Erythroblast (primary cell): ENCODE measurements at regions not wholly inside any gene's neighbourhood (a gene's known extent, or its start where the extent isn't known, plus 50 kb on each side); places are given as distances from the start of the nearest gene placed in this dataset.
"Not testable (repeated sequence)": the region's sequence is repeated elsewhere in the genome, so short reads cannot be mapped to it uniquely, and the experiment has no call there.

ENCODE experiments used
- GATA1 ChIP-seq: IDR thresholded peaks from 2 replicates; pipeline ENCODE4 v1.6.1; 2011; ENCODE audit warnings: low read depth, mild to moderate bottlenecking, control low read depth, low read length, moderate library complexity
- POLR2A ChIP-seq: IDR thresholded peaks from 2 replicates; pipeline ENCODE4 v1.6.1; 2011; ENCODE audit warnings: mild to moderate bottlenecking, low read length

GRCh38 chr13:54130931-54131330 lies 1102.3 kb downstream of the OLFM4 start:
- TF ChIP-seq POLR2A, GATA1: not testable (repeated sequence)
